Breast epithelium (tissue), 3 donors: ENCODE measurements at regions not wholly inside any gene's neighbourhood (a gene's known extent, or its start where the extent isn't known, plus 50 kb on each side); places are given as distances from the start of the nearest gene placed in this dataset.

ENCODE experiments used
- POLR2AphosphoS5 ChIP-seq, 3 donors: sonication (generic); formaldehyde crosslinking; IDR thresholded peaks; one replicate each; pipeline ENCODE4 v1.6.1; 2017; ENCODE audit warnings: antibody characterized with exemption in 3 of 3
- TF ChIP-seq, protein P1 (sequence below), 3 donors: fragments of 450-650 bp; IDR thresholded peaks; one replicate each; pipeline ENCODE4 v1.5.1; 2016 to 2017; ENCODE audit warnings: antibody characterized with exemption in 3 of 3, mild to moderate bottlenecking in 3 of 3, moderate library complexity in 3 of 3

DNA sequence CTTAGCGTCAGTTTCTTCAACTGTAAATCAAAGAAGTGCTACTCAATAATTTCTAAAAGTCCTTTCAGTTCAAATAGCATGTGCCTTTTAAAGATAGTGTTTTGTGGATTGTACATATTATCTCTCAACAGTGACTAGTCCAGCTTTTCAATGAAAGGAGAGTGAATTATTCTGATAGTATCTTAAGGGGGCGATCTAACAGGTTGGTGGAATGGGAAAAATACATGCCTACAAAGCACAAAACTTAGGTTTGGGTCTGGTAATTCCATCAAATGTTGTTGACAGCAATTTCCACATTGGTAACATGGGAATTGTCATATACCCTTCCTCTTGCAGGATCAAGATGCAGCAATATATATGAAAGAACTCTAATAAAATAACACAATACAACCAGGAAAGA lies 50.1 kb upstream of the HDGFL1 start:
- TF ChIP-seq, protein P1, sequence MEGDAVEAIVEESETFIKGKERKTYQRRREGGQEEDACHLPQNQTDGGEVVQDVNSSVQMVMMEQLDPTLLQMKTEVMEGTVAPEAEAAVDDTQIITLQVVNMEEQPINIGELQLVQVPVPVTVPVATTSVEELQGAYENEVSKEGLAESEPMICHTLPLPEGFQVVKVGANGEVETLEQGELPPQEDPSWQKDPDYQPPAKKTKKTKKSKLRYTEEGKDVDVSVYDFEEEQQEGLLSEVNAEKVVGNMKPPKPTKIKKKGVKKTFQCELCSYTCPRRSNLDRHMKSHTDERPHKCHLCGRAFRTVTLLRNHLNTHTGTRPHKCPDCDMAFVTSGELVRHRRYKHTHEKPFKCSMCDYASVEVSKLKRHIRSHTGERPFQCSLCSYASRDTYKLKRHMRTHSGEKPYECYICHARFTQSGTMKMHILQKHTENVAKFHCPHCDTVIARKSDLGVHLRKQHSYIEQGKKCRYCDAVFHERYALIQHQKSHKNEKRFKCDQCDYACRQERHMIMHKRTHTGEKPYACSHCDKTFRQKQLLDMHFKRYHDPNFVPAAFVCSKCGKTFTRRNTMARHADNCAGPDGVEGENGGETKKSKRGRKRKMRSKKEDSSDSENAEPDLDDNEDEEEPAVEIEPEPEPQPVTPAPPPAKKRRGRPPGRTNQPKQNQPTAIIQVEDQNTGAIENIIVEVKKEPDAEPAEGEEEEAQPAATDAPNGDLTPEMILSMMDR (IDR thresholded peaks at IDR 0.05): no peak
- TF ChIP-seq POLR2AphosphoS5 (IDR thresholded peaks at IDR 0.05): no peak
